HepG2 (cell line): ENCODE measurements at regions not wholly inside any gene's neighbourhood (a gene's known extent, or its start where the extent isn't known, plus 50 kb on each side); places are given as distances from the start of the nearest gene placed in this dataset.
"Not testable (repeated sequence)": the region's sequence is repeated elsewhere in the genome, so short reads cannot be mapped to it uniquely, and the experiment has no call there.

Experiments
- ATAC-seq: fragments of 200-7000 bp; cut with Tn5 transposase; 3 replicates; pipeline ENCODE4 v1.9.1; 2020; ENCODE audit warnings: mild to moderate bottlenecking, moderate library complexity
- BruUV-seq: library from RNA; stranded (reverse); fragments of 400-500 nt; replicated peaks from 2 replicates; lab custom pipeline; 2021; lab: Mats Ljungman, UMichigan
- CTCF ChIA-PET: fragments of 300-600 bp; formaldehyde crosslinking; extraction: SDS; loops from one replicate; lab custom pipeline; 2021; ENCODE audit warnings: low total read pairs, inconsistent platforms, low intra/inter-chr PET ratio; lab: Yijun Ruan, JAX
- POLR2A ChIA-PET: fragments of 350-600 bp; sonication (Branson Sonifier 250); formaldehyde crosslinking; loops from one replicate; lab custom pipeline; 2020; ENCODE audit warnings: antibody characterized with exemption, inconsistent platforms; lab: Yijun Ruan, JAX
- DNase-seq: peaks from one replicate; pipeline ENCODE4 v3.0.0-alpha.2; 2015; ENCODE audit warnings: low spot score
- FAIRE-seq: peaks from 3 replicates; lab custom pipeline; 2011; peaks lifted over from hg19 to GRCh38; lab: Jason Lieb, UNC
- H2AFZ ChIP-seq: one replicate; pipeline ENCODE4 v1.6.1; 2011; ENCODE audit warnings: low read length, inconsistent platforms
- H3K27ac ChIP-seq: fragments of 300-600 bp; 3 replicates; pipeline ENCODE4 v1.8.0; 2011; ENCODE audit warnings: mixed run types, mild to moderate bottlenecking, mixed read lengths, low read length, inconsistent platforms; ENCODE audit not compliant: insufficient read depth; ENCODE audit errors: extremely low read length
- H3K27me3 ChIP-seq, 2 experiments: fragments of 200-600 bp in 1 of 2; 2 replicates in 1 of 2; 3 replicates in 1 of 2; pipeline versions ENCODE4 v1.6.0 to v1.8.0; 2011; ENCODE audit warnings: low read length in 2 of 2, mild to moderate bottlenecking in 2 of 2, moderate library complexity in 2 of 2, inconsistent platforms in 1 of 2; ENCODE audit not compliant: insufficient read depth in 2 of 2, control insufficient read depth in 1 of 2
- H3K36me3 ChIP-seq, 2 experiments: fragments of 200-600 bp in 1 of 2; replicated peaks in 1 of 2; 2 replicates in 1 of 2; 3 replicates in 1 of 2; pipeline versions ENCODE4 v1.5.1 to v1.8.0; 2011; ENCODE audit warnings: low read length in 2 of 2, inconsistent platforms in 1 of 2; ENCODE audit not compliant: insufficient read depth in 2 of 2, control insufficient read depth in 1 of 2
- H3K4me1 ChIP-seq: 2 replicates; pipeline ENCODE4 v1.5.1; 2012; ENCODE audit warnings: low read length, inconsistent platforms; ENCODE audit not compliant: insufficient read depth
- H3K4me2 ChIP-seq: 2 replicates; pipeline ENCODE4 v1.6.0; 2011; ENCODE audit warnings: low read depth, low read length, inconsistent platforms
- H3K4me3 ChIP-seq, 3 experiments: fragments of 200-600 bp in 1 of 3; sonication (generic), shearing (Covaris generic) in 1 of 3; replicated peaks in 1 of 3; 2 replicates each; pipeline ENCODE4 v1.5.1; 2011 to 2016; ENCODE audit warnings: low read length in 3 of 3, inconsistent platforms in 2 of 3, low read depth in 2 of 3, mild to moderate bottlenecking in 2 of 3, control low read depth in 1 of 3, mixed read lengths in 1 of 3; ENCODE audit not compliant: insufficient read depth in 1 of 3
- H3K79me2 ChIP-seq: one replicate; pipeline ENCODE4 v1.6.1; 2011; ENCODE audit warnings: low read length, inconsistent platforms; ENCODE audit not compliant: insufficient read depth
- H3K9ac ChIP-seq: 2 replicates; pipeline ENCODE4 v1.6.0; 2011; ENCODE audit warnings: mild to moderate bottlenecking, low read depth, low read length, inconsistent platforms; ENCODE audit not compliant: insufficient read depth
- H3K9me3 ChIP-seq: 2 replicates; pipeline ENCODE4 v1.5.1; 2012; ENCODE audit warnings: mild to moderate bottlenecking, low read length
- H4K20me1 ChIP-seq: 2 replicates; pipeline ENCODE4 v1.6.0; 2011; ENCODE audit warnings: inconsistent platforms, mild to moderate bottlenecking, low read length, moderate library complexity; ENCODE audit not compliant: insufficient read depth
- KLF6 ChIP-seq: IDR thresholded peaks from 2 replicates; pipeline ENCODE4 v1.8.0; 2016; ENCODE audit warnings: missing biosample characterization, missing genetic modification reagents
- MAFK ChIP-seq, 2 experiments: IDR thresholded peaks in 1 of 2; conservative IDR thresholded peaks in 1 of 2; 2 replicates each; pipeline ENCODE4 v1.6.1; 2011; ENCODE audit warnings: improper control_type of control experiment in 2 of 2, low read length in 2 of 2
- ZNF260 ChIP-seq: sonication (generic); formaldehyde crosslinking; IDR thresholded peaks from 2 replicates; pipeline ENCODE4 v1.4.0; 2020; ENCODE audit warnings: missing genetic modification reagents, low read depth, mild to moderate bottlenecking, borderline replicate concordance
- ZNF441 ChIP-seq: sonication (generic); formaldehyde crosslinking; IDR thresholded peaks from 2 replicates; pipeline ENCODE4 v1.7.0; 2021; ENCODE audit warnings: missing genetic modification reagents, borderline replicate concordance
- ZNF639 ChIP-seq: conservative IDR thresholded peaks from 2 replicates; pipeline ENCODE4 v1.6.1; 2018; ENCODE audit warnings: missing genetic modification reagents
- ZNF776 ChIP-seq: sonication (generic); formaldehyde crosslinking; IDR thresholded peaks from 2 replicates; pipeline ENCODE4 v1.4.0; 2020; ENCODE audit warnings: mild to moderate bottlenecking, missing genetic modification reagents
- ZNF784 ChIP-seq: sonication (generic); formaldehyde crosslinking; IDR thresholded peaks from 2 replicates; pipeline ENCODE4 v1.5.1; 2020; ENCODE audit warnings: missing genetic modification reagents, mild to moderate bottlenecking, borderline replicate concordance
- ZSCAN22 ChIP-seq: sonication (generic); formaldehyde crosslinking; IDR thresholded peaks from 2 replicates; pipeline ENCODE4 v1.4.0; 2020; ENCODE audit warnings: mild to moderate bottlenecking, missing genetic modification reagents
- WGBS: methylation state at CpG from one replicate; pipeline ENCODE4 v1.1.6; 2017; ENCODE audit warnings: low lambda C conversion rate; 5-methylcytosine and 5-hydroxymethylcytosine counted together
- in situ Hi-C: cut with HindIII; loops from 2 replicates; pipeline ENCODE4 v1.10.0; 2017; ENCODE audit warnings: low pct_unique_long_range_greater_than_20kb; ENCODE audit not compliant: extremely low pct_ligation_motif_present
- intact Hi-C: fragments of 100-400 bp; cut with micrococcal nuclease; formaldehyde crosslinking; loops from one replicate; pipeline ENCODE4 v1.10.0; 2022; ENCODE audit not compliant: unreplicated experiment

- H3K79me2 ChIP-seq, FAIRE-seq, in situ Hi-C loops, H3K4me2 ChIP-seq, ATAC-seq, BruUV-seq, H3K27ac ChIP-seq, H3K9ac ChIP-seq, H3K36me3 ChIP-seq, intact Hi-C loops, H3K4me1 ChIP-seq, H3K4me3 ChIP-seq, CTCF ChIA-PET, H2AFZ ChIP-seq, H3K9me3 ChIP-seq, DNase-seq, POLR2A ChIA-PET, H4K20me1 ChIP-seq, H3K27me3 ChIP-seq: not testable (repeated sequence)
- 8% methylated on average over 4 of the region's 4 CpGs for WGBS
- TF ChIP-seq MAFK (conservative IDR thresholded peaks at IDR 0.05 in 1 of 2, IDR thresholded peaks at IDR 0.05 in 1 of 2; ENCODE audit: low read length in 2 of 2): 0 out of 4 replicates have a peak, but pooled peaks of 1 of the 2 experiments have one; percentile 1
Measured at GRCh38 chr2:175256391-175256790, 74.9 kb upstream of the ATP5MC3 start.

GRCh38 chr2:175253871-175254270 lies 72.4 kb upstream of the ATP5MC3 start:
- Histone ChIP-seq H3K4me1 (no peaks in the 10 kb centered on the region), H3K27ac (no peak overlapping the region), H3K79me2 (no peaks in the 10 kb centered on the region), H3K9ac (no peak overlapping the region), H3K4me3 (no peak overlapping the region), H3K36me3 (no peaks in the 10 kb centered on the region), H4K20me1 (no peaks in the 10 kb centered on the region), H2AFZ (no peak overlapping the region), H3K4me2 (no peak overlapping the region), H3K27me3 (peaks cover 0 to 5% of the 10 kb centered on the region in 2 experiments; a peak in 1 of 5 replicates), H3K9me3 (no peaks in the 10 kb centered on the region)
- ChIA-PET POLR2A (no interaction called here), CTCF (interaction anchor here (3.2 kb wide), 1 partner anchor 844 kb away, joined by 18 read pairs; no protein-coding TSS in a partner anchor)
- intact Hi-C loops (no loop called here), in situ Hi-C loops (no loop called here)
- DNase-seq (no peak), FAIRE-seq (no peak), ATAC-seq (no peak)
- BruUV-seq: no TSS peak
- WGBS: 0% methylated on average over 3 of the region's 3 CpGs
- TF ChIP-seq ZNF441 (CRISPR knock-in tag) (no peak), ZNF784 (CRISPR knock-in tag) (no peak), ZNF260 (CRISPR knock-in tag) (no peak), ZSCAN22 (no peak), KLF6 (no peak), ZNF776 (CRISPR knock-in tag) (no peak), ZNF639 (CRISPR knock-in tag) (no peak)
- TF ChIP-seq, all 625 proteins: peak for 0
